H9 (cell line): ENCODE measurements at regions not wholly inside any gene's neighbourhood (a gene's known extent, or its start where the extent isn't known, plus 50 kb on each side); places are given as distances from the start of the nearest gene placed in this dataset.

ENCODE experiments used
- DNase-seq: peaks from one replicate; pipeline ENCODE4 v3.0.0-alpha.2; 2017
- H2AFZ ChIP-seq: one replicate; pipeline ENCODE4 v1.6.1; 2013; ENCODE audit warnings: mild to moderate bottlenecking, low read length, control low read depth, moderate library complexity
- H2AK5ac ChIP-seq: 2 replicates; pipeline ENCODE4 v1.6.1; 2013; ENCODE audit warnings: low read length, control low read depth, mixed read lengths; ENCODE audit not compliant: insufficient read length
- H2BK120ac ChIP-seq: one replicate; pipeline ENCODE4 v1.6.1; 2013; ENCODE audit warnings: low read depth, mild to moderate bottlenecking, low read length, control low read depth, inconsistent platforms; ENCODE audit not compliant: poor library complexity, severe bottlenecking
- H2BK12ac ChIP-seq: 2 replicates; pipeline ENCODE4 v1.6.1; 2013; ENCODE audit warnings: low read length, control low read depth, mixed read lengths, low read depth; ENCODE audit not compliant: insufficient read length
- H2BK15ac ChIP-seq: 2 replicates; pipeline ENCODE4 v1.6.1; 2013; ENCODE audit warnings: low read depth, low read length, control low read depth
- H2BK20ac ChIP-seq: one replicate; pipeline ENCODE4 v1.6.1; 2013; ENCODE audit warnings: low read depth, mild to moderate bottlenecking, low read length, control low read depth, inconsistent platforms; ENCODE audit not compliant: poor library complexity, severe bottlenecking
- H2BK5ac ChIP-seq: 2 replicates; pipeline ENCODE4 v1.6.1; 2013; ENCODE audit warnings: low read length, control low read depth, mixed read lengths; ENCODE audit not compliant: insufficient read length
- H3K14ac ChIP-seq: 2 replicates; pipeline ENCODE4 v1.6.1; 2013; ENCODE audit warnings: low read length, control low read depth; ENCODE audit not compliant: insufficient read depth
- H3K18ac ChIP-seq: 2 replicates; pipeline ENCODE4 v1.6.1; 2013; ENCODE audit warnings: low read depth, mild to moderate bottlenecking, mixed read lengths, low read length, control low read depth; ENCODE audit not compliant: insufficient read length
- H3K23ac ChIP-seq: 2 replicates; pipeline ENCODE4 v1.6.1; 2013; ENCODE audit warnings: low read length, control low read depth, mixed read lengths, low read depth; ENCODE audit not compliant: insufficient read length
- H3K23me2 ChIP-seq: 2 replicates; pipeline ENCODE4 v1.6.1; 2013; ENCODE audit warnings: low read depth, mild to moderate bottlenecking, mixed read lengths, low read length, control low read depth; ENCODE audit not compliant: insufficient read length, poor library complexity, severe bottlenecking
- H3K27ac ChIP-seq: 2 replicates; pipeline ENCODE4 v1.5.1; 2013; ENCODE audit warnings: low read length, control low read depth, mixed read lengths, low read depth; ENCODE audit not compliant: insufficient read length
- H3K27me3 ChIP-seq: 2 replicates; pipeline ENCODE4 v1.6.1; 2013; ENCODE audit warnings: low read length, control low read depth, inconsistent platforms; ENCODE audit not compliant: insufficient read depth
- H3K4ac ChIP-seq: 2 replicates; pipeline ENCODE4 v1.6.1; 2013; ENCODE audit warnings: low read depth, mild to moderate bottlenecking, control low read depth, inconsistent platforms, low read length, moderate library complexity
- H3K4me1 ChIP-seq: 2 replicates; pipeline ENCODE4 v1.6.1; 2013; ENCODE audit warnings: low read length, control low read depth, inconsistent platforms; ENCODE audit not compliant: insufficient read depth
- H3K4me2 ChIP-seq: 2 replicates; pipeline ENCODE4 v1.6.1; 2013; ENCODE audit warnings: low read length, control low read depth, mixed read lengths; ENCODE audit not compliant: insufficient read length, insufficient read depth
- H3K56ac ChIP-seq: 2 replicates; pipeline ENCODE4 v1.6.1; 2013; ENCODE audit warnings: low read depth, mild to moderate bottlenecking, mixed read lengths, low read length, control low read depth; ENCODE audit not compliant: insufficient read length
- H3K79me1 ChIP-seq: 2 replicates; pipeline ENCODE4 v1.6.1; 2013; ENCODE audit warnings: low read depth, mild to moderate bottlenecking, moderate library complexity, low read length, control low read depth, inconsistent platforms; ENCODE audit not compliant: insufficient read depth, poor library complexity, severe bottlenecking
- H3K79me2 ChIP-seq: 2 replicates; pipeline ENCODE4 v1.6.1; 2013; ENCODE audit warnings: low read length, control low read depth, inconsistent platforms; ENCODE audit not compliant: insufficient read depth
- H3K9ac ChIP-seq: 2 replicates; pipeline ENCODE4 v1.6.1; 2013; ENCODE audit warnings: low read length, control low read depth, mixed read lengths; ENCODE audit not compliant: insufficient read length; ENCODE audit errors: extremely low read depth
- H3K9me3 ChIP-seq: one replicate; pipeline ENCODE4 v1.6.1; 2013; ENCODE audit warnings: low read depth, low read length, inconsistent platforms; ENCODE audit not compliant: control insufficient read depth
- H3T11ph ChIP-seq: one replicate; pipeline ENCODE4 v1.6.1; 2013; ENCODE audit warnings: mild to moderate bottlenecking, low read length, control low read depth, inconsistent platforms
- H4K20me1 ChIP-seq: one replicate; pipeline ENCODE4 v1.6.1; 2013; ENCODE audit not compliant: control insufficient read depth, insufficient read length, insufficient read depth
- H4K5ac ChIP-seq: 2 replicates; pipeline ENCODE4 v1.6.1; 2013; ENCODE audit warnings: low read depth, mild to moderate bottlenecking, mixed read lengths, low read length, control low read depth; ENCODE audit not compliant: insufficient read length
- H4K8ac ChIP-seq: replicated peaks from 2 replicates; pipeline ENCODE4 v1.6.1; 2013; ENCODE audit warnings: low read length, control low read depth, mixed read lengths, low read depth; ENCODE audit not compliant: insufficient read length
- H4K91ac ChIP-seq: 2 replicates; pipeline ENCODE4 v1.6.1; 2013; ENCODE audit warnings: low read depth, mild to moderate bottlenecking, moderate library complexity, mixed read lengths, low read length, control low read depth; ENCODE audit not compliant: insufficient read length
- H3K27ac Mint-ChIP-seq, 3 experiments: 2 replicates in 2 of 3; 3 replicates in 1 of 3; pipeline ENCODE4 v1.8.0; 2020 to 2021; ENCODE audit warnings: mixed read lengths in 3 of 3, mild to moderate bottlenecking in 1 of 3, moderate library complexity in 1 of 3
- H3K27me3 Mint-ChIP-seq: 2 replicates; pipeline ENCODE4 v1.8.0; 2021; ENCODE audit warnings: low read depth, mild to moderate bottlenecking, moderate library complexity, mixed read lengths
- H3K36me3 Mint-ChIP-seq, 3 experiments: 2 replicates in 2 of 3; 3 replicates in 1 of 3; pipeline ENCODE4 v1.8.0; 2020 to 2021; ENCODE audit warnings: low read depth in 3 of 3, mixed read lengths in 3 of 3; ENCODE audit not compliant: insufficient read depth in 1 of 3
- H3K4me1 Mint-ChIP-seq, 2 experiments: 2 replicates each; pipeline ENCODE4 v1.8.0; 2020; ENCODE audit warnings: mixed read lengths in 2 of 2
- H3K4me3 Mint-ChIP-seq, 2 experiments: 2 replicates in 1 of 2; 3 replicates in 1 of 2; pipeline ENCODE4 v1.8.0; 2020 to 2021; ENCODE audit warnings: mild to moderate bottlenecking in 2 of 2, mixed read lengths in 2 of 2, moderate library complexity in 1 of 2
- H3K9me3 Mint-ChIP-seq, 2 experiments: 2 replicates in 1 of 2; 3 replicates in 1 of 2; pipeline ENCODE4 v1.8.0; 2020; ENCODE audit warnings: mild to moderate bottlenecking in 2 of 2, mixed read lengths in 2 of 2, moderate library complexity in 1 of 2
- CTCF ChIP-seq: fragments of 200-600 bp; sonication (generic); conservative IDR thresholded peaks from 3 replicates; pipeline ENCODE4 v1.8.0; 2021; ENCODE audit warnings: antibody characterized with exemption, mild to moderate bottlenecking

DNA sequence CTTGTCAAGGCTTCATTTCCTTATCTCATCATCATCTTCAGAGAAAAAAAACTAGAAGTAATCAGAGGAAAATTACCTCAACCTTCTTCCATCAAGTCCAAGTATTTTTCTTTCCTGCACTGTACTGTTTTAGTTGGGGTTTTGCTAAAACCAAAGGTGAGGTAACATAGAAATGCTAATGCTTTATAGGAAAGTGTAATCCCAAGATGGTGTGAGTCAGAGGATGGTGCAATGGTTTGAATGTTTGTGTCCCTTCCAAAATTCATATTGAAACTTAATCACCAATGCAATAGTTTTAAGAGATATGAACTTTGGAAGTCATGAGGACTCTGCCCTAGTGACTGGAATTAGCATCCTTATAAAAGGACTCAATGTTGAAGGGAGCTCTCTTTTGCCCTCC is 79.5 kb downstream of the KBTBD8 start:
- H3T11ph ChIP-seq = no peak overlapping the region
- H3K23me2 ChIP-seq = no peaks in the 10 kb centered on the region
- Mint-ChIP-seq H3K27ac (no peak overlapping the region), H3K4me3 (no peak overlapping the region), H3K27me3 (no peaks in the 10 kb centered on the region), H3K4me1 (peaks cover 10 to 11% of the 10 kb centered on the region in 2 experiments), H3K9me3 (no peaks in the 10 kb centered on the region), H3K36me3 (no peaks in the 10 kb centered on the region)
- H4K91ac ChIP-seq = no peak overlapping the region
- H3K9ac ChIP-seq = no peak overlapping the region
- H2AK5ac ChIP-seq = no peak overlapping the region
- no peak overlapping the region for H2AFZ ChIP-seq
- H3K4ac ChIP-seq = no peak overlapping the region
- H3K56ac ChIP-seq = no peak overlapping the region
- H2BK15ac ChIP-seq = no peak overlapping the region
- no peak for DNase-seq
- no peaks in the 10 kb centered on the region for H3K79me2 ChIP-seq
- H3K79me1 ChIP-seq = no peaks in the 10 kb centered on the region
- H3K23ac ChIP-seq = no peak overlapping the region
- H3K4me2 ChIP-seq = no peak overlapping the region
- no peak for TF ChIP-seq CTCF
- H4K20me1 ChIP-seq = no peaks in the 10 kb centered on the region
- H4K5ac ChIP-seq = no peak overlapping the region
- no peak overlapping the region for H3K14ac ChIP-seq
- H2BK20ac ChIP-seq = no peak overlapping the region
- H3K27me3 ChIP-seq = no peaks in the 10 kb centered on the region
- H4K8ac ChIP-seq = no peak overlapping the region
- H2BK120ac ChIP-seq = no peak overlapping the region
- no peak overlapping the region for H3K18ac ChIP-seq
- no peaks in the 10 kb centered on the region for H3K4me1 ChIP-seq
- no peak overlapping the region for H2BK12ac ChIP-seq
- no peak overlapping the region for H2BK5ac ChIP-seq
- H3K9me3 ChIP-seq = no peaks in the 10 kb centered on the region
- H3K27ac ChIP-seq = no peak overlapping the region
